GM12878 (cell line): ENCODE measurements at regions not wholly inside any gene's neighbourhood (a gene's known extent, or its start where the extent isn't known, plus 50 kb on each side); places are given as distances from the start of the nearest gene placed in this dataset.
A peak's percentile ranks its signal among the peaks of the same experiment; 100 is the strongest.

ENCODE experiments used
- CEBPZ ChIP-seq: fragments of 150-350 bp; IDR thresholded peaks from 2 replicates; pipeline ENCODE4 v1.6.1; 2016; ENCODE audit warnings: low read depth, low read length
- CHD4 ChIP-seq: fragments of 200-600 bp; sonication (generic); IDR thresholded peaks from 2 replicates; pipeline ENCODE4 v1.6.1; 2016; ENCODE audit warnings: mild to moderate bottlenecking
- CTCF ChIP-seq, 3 experiments: IDR thresholded peaks in 2 of 3; conservative IDR thresholded peaks in 1 of 3; 2 replicates each; pipeline ENCODE4 v1.5.1; 2011; ENCODE audit warnings: low read depth in 3 of 3, low read length in 3 of 3, mild to moderate bottlenecking in 3 of 3, control low read depth in 2 of 3, moderate library complexity in 2 of 3, inconsistent platforms in 1 of 3, mixed read lengths in 1 of 3; ENCODE audit not compliant: control insufficient read depth in 2 of 3, insufficient read depth in 1 of 3; ENCODE audit errors: extremely low read depth in 1 of 3
- E4F1 ChIP-seq: fragments of 450-650 bp; IDR thresholded peaks from 2 replicates; pipeline ENCODE4 v1.6.1; 2018; ENCODE audit warnings: borderline replicate concordance, mild to moderate bottlenecking; ENCODE audit not compliant: partially characterized antibody
- GABPA ChIP-seq: IDR thresholded peaks from 2 replicates; pipeline ENCODE4 v1.6.1; 2014; ENCODE audit warnings: antibody characterized with exemption, low read depth, mild to moderate bottlenecking, inconsistent platforms
- HDAC6 ChIP-seq: fragments of 200-600 bp; sonication (generic); IDR thresholded peaks from one replicate; pipeline ENCODE4 v1.8.0; 2017; ENCODE audit warnings: antibody characterized with exemption; ENCODE audit not compliant: unreplicated experiment
- JUND ChIP-seq: IDR thresholded peaks from 2 replicates; pipeline ENCODE4 v1.6.1; 2012; ENCODE audit warnings: low read depth, mild to moderate bottlenecking, low read length, improper control_type of control experiment, moderate library complexity
- KDM1A ChIP-seq: fragments of 200-600 bp; sonication (generic); IDR thresholded peaks from 2 replicates; pipeline ENCODE4 v1.6.1; 2016; ENCODE audit warnings: borderline replicate concordance
- MTA2 ChIP-seq: fragments of 450-650 bp; IDR thresholded peaks from 2 replicates; pipeline ENCODE4 v1.6.1; 2016; ENCODE audit warnings: low read depth, mild to moderate bottlenecking, moderate library complexity
- NBN ChIP-seq: fragments of 450-650 bp; IDR thresholded peaks from 2 replicates; pipeline ENCODE4 v1.6.1; 2016
- NFYB ChIP-seq: IDR thresholded peaks from 2 replicates; pipeline ENCODE4 v1.6.1; 2011; ENCODE audit warnings: low read depth, mild to moderate bottlenecking, low read length, improper control_type of control experiment, moderate library complexity; ENCODE audit not compliant: insufficient read depth
- PAX5 ChIP-seq: IDR thresholded peaks from 2 replicates; pipeline ENCODE4 v1.6.1; 2011; ENCODE audit warnings: low read depth, low read length, borderline replicate concordance
- PKNOX1 ChIP-seq: fragments of 450-650 bp; IDR thresholded peaks from 2 replicates; pipeline ENCODE4 v1.6.1; 2016; ENCODE audit warnings: mild to moderate bottlenecking
- PML ChIP-seq: IDR thresholded peaks from 2 replicates; pipeline ENCODE4 v1.6.1; 2012; ENCODE audit warnings: low read length, inconsistent platforms
- POLR2AphosphoS5 ChIP-seq: IDR thresholded peaks from 2 replicates; pipeline ENCODE4 v1.6.1; 2011; ENCODE audit warnings: mild to moderate bottlenecking, low read length, inconsistent platforms
- POU2F2 ChIP-seq: IDR thresholded peaks from 3 replicates; pipeline ENCODE4 v1.6.1; 2011; ENCODE audit warnings: low read depth, mild to moderate bottlenecking, low read length, borderline replicate concordance
- SPI1 ChIP-seq: IDR thresholded peaks from 2 replicates; pipeline ENCODE4 v1.6.1; 2011; ENCODE audit warnings: low read depth, mild to moderate bottlenecking, low read length, moderate library complexity, borderline replicate concordance; ENCODE audit not compliant: insufficient read depth
- TAF1 ChIP-seq: IDR thresholded peaks from 2 replicates; pipeline ENCODE4 v1.6.1; 2011; ENCODE audit warnings: mild to moderate bottlenecking, low read depth, low read length, borderline replicate concordance
- TCF12 ChIP-seq: IDR thresholded peaks from 2 replicates; pipeline ENCODE4 v1.6.1; 2011; ENCODE audit warnings: low read depth, mild to moderate bottlenecking, low read length
- ZBTB33 ChIP-seq: fragments of 450-650 bp; IDR thresholded peaks from 2 replicates; pipeline ENCODE4 v1.6.1; 2017; ENCODE audit warnings: mild to moderate bottlenecking

- TF ChIP-seq E4F1 (no peak), KDM1A (no peak), PKNOX1 (peak; percentile 32; the same call in 1 of the 2 replicates), TCF12 (0 out of 2 replicates have a peak, but pooled peaks have one; percentile 53), POU2F2 (peak; percentile 57; the same call in 1 of the 3 replicates), JUND (no peak), POLR2AphosphoS5 (no peak), ZBTB33 (no peak), MTA2 (peak; percentile 48; the same call in 1 of the 2 replicates), CTCF (IDR thresholded peaks at IDR 0.05 in 2 of 3, conservative IDR thresholded peaks at IDR 0.05 in 1 of 3; ENCODE audit: control insufficient read depth in 2 of 3, extremely low read depth in 1 of 3, insufficient read depth in 1 of 3, low read depth in 3 of 3, low read length in 3 of 3) (peak in 1 of 3 experiments; percentile 16; a peak in 1 of 6 replicates), PAX5 (peak; percentile 76; the same call in 1 of the 2 replicates), PML (0 out of 2 replicates have a peak, but pooled peaks have one; percentile 23), NBN (peak; percentile 75), CEBPZ (no peak), HDAC6 (no peak), NFYB (no peak), GABPA (no peak), TAF1 (0 out of 2 replicates have a peak, but pooled peaks have one; percentile 42), SPI1 (peak; percentile 79), CHD4 (no peak)
Observed at GRCh38 chr3:159922861-159923312, 65.7 kb upstream of the IL12A start (continued).
